Upper lobe of left lung (tissue), 6 donors: ENCODE measurements at regions not wholly inside any gene's neighbourhood (a gene's known extent, or its start where the extent isn't known, plus 50 kb on each side); places are given as distances from the start of the nearest gene placed in this dataset.
"Not testable (repeated sequence)": the region's sequence is repeated elsewhere in the genome, so short reads cannot be mapped to it uniquely, and the experiment has no call there.

Source experiments
- ATAC-seq, 2 donors: fragments of 200-7000 bp; cut with Tn5 transposase; one replicate each; pipeline ENCODE4 v1.9.1; 2022; ENCODE audit warnings: mild to moderate bottlenecking in 2 of 2, moderate library complexity in 2 of 2; ENCODE audit not compliant: low FRiP score in 2 of 2
- DNase-seq, 2 donors: peaks; one replicate each; pipeline ENCODE4 v3.0.0-alpha.2; 2019 to 2020
- H3K27ac ChIP-seq, 4 donors: fragments of 200-600 bp; sonication (generic); one replicate each; pipeline ENCODE4 v1.5.1; 2016 to 2019
- H3K27me3 ChIP-seq, 4 donors: fragments of 200-600 bp; sonication (generic); one replicate each; pipeline ENCODE4 v1.5.1; 2017 to 2019
- H3K36me3 ChIP-seq, 4 donors: fragments of 200-600 bp; sonication (generic); one replicate each; pipeline ENCODE4 v1.5.1; 2016 to 2019
- H3K4me1 ChIP-seq, 4 donors: fragments of 200-600 bp; sonication (generic); one replicate each; pipeline ENCODE4 v1.5.1; 2018 to 2019
- H3K4me3 ChIP-seq, 4 donors: fragments of 200-600 bp; sonication (generic); one replicate each; pipeline ENCODE4 v1.5.1; 2017 to 2019; ENCODE audit warnings: mild to moderate bottlenecking in 2 of 4, moderate library complexity in 1 of 4
- H3K9me3 ChIP-seq, 4 donors: fragments of 200-600 bp; sonication (generic); one replicate each; pipeline ENCODE4 v1.5.1; 2018 to 2019
- CTCF ChIP-seq, 6 experiments: fragments of 450-650 bp in 4 of 6; fragments of 200-600 bp in 2 of 6; sonication (generic) in 2 of 6; IDR thresholded peaks; one replicate each; pipeline ENCODE4 v1.5.1; 2016 to 2019; ENCODE audit warnings: antibody characterized with exemption in 6 of 6
- EP300 ChIP-seq, 4 donors: sonication (generic); formaldehyde crosslinking; IDR thresholded peaks; one replicate each; pipeline ENCODE4 v1.5.1; 2017; ENCODE audit warnings: antibody characterized with exemption in 4 of 4, control low read depth in 2 of 4
- POLR2A ChIP-seq, 4 donors: fragments of 450-650 bp; IDR thresholded peaks; one replicate each; pipeline ENCODE4 v1.5.1; 2016 to 2017; ENCODE audit warnings: antibody characterized with exemption in 4 of 4, mild to moderate bottlenecking in 2 of 4
- POLR2AphosphoS5 ChIP-seq, 2 donors: sonication (generic); formaldehyde crosslinking; IDR thresholded peaks; one replicate each; pipeline ENCODE4 v1.5.1; 2017; ENCODE audit warnings: antibody characterized with exemption in 2 of 2
- WGBS, 2 donors: methylation state at CpG; one replicate each; pipeline ENCODE4 v1.1.5; 2017 to 2018; 5-methylcytosine and 5-hydroxymethylcytosine counted together
- donor health status: DM: no; HTN: no; CAD: no; lungs with moderate emphysema.
- donor health status: DM: no; HTN: yes; CAD: no; lungs with severe emphysema.

GRCh38 chr12:114491916-114492315 is 86.0 kb upstream of the TBX5 start:
- DNase-seq (no peak), ATAC-seq (no peak)
- H3K27ac ChIP-seq = no peak overlapping the region
- no peaks in the 10 kb centered on the region for H3K27me3 ChIP-seq
- WGBS, 2 donors = 31 to 42% methylated on average over 3 of the region's 3 CpGs
- no peak overlapping the region for H3K4me3 ChIP-seq
- H3K9me3 ChIP-seq = no peaks in the 10 kb centered on the region
- no peak for TF ChIP-seq CTCF (IDR thresholded peaks at IDR 0.05)
- no peak for TF ChIP-seq POLR2AphosphoS5 (IDR thresholded peaks at IDR 0.05)
- TF ChIP-seq EP300 (IDR thresholded peaks at IDR 0.05) = no peak
- no peak for TF ChIP-seq POLR2A (IDR thresholded peaks at IDR 0.05)
- no peaks in the 10 kb centered on the region for H3K4me1 ChIP-seq
- H3K36me3 ChIP-seq = no peaks in the 10 kb centered on the region

GRCh38 chr12:114484822-114485459 is 79.0 kb upstream of the TBX5 start:
- not testable (repeated sequence) for H3K4me3 ChIP-seq, H3K27ac ChIP-seq, ATAC-seq, H3K36me3 ChIP-seq, H3K9me3 ChIP-seq
- Histone ChIP-seq H3K4me1 (peaks cover 0 to 12% (median 7%) of the 10 kb centered on the region in 4 donors), H3K27me3 (peaks cover 0 to 12% (median 5%) of the 10 kb centered on the region in 4 donors)
- 95% methylated on average over 13 to 42 of the region's 45 CpGs for WGBS, 2 donors
- peak in 1 of 2 donors; percentile 76 for DNase-seq

- Histone ChIP-seq H3K27ac (no peak overlapping the region), H3K36me3 (no peaks in the 10 kb centered on the region), H3K27me3 (peaks cover 0 to 15% (median 5%) of the 10 kb centered on the region in 4 donors), H3K9me3 (no peaks in the 10 kb centered on the region), H3K4me1 (peaks cover 0 to 16% (median 7%) of the 10 kb centered on the region in 4 donors), H3K4me3 (no peak overlapping the region)
- WGBS, 2 donors = 45% methylated on average over 3 of the region's 3 CpGs
- no peak for ATAC-seq
- TF ChIP-seq POLR2A (IDR thresholded peaks at IDR 0.05) (no peak), EP300 (IDR thresholded peaks at IDR 0.05) (no peak), CTCF (IDR thresholded peaks at IDR 0.05) (no peak), POLR2AphosphoS5 (IDR thresholded peaks at IDR 0.05) (no peak)
- DNase-seq = no peak
These were observed 78.1 kb upstream of the TBX5 start for GRCh38 chr12:114483996-114484395.

- peaks cover 0 to 16% (median 7%) of the 10 kb centered on the region in 4 donors for H3K4me1 ChIP-seq
- ATAC-seq = peak in 1 of 2 donors; percentile 34
- peak overlapping the region in 3 of 4 donors; percentile 27 to 71 (median 61) for H3K27ac ChIP-seq
- DNase-seq = no peak
- peak overlapping the region in 3 of 4 donors; percentile 29 to 46 (median 41) for H3K4me3 ChIP-seq
- peaks cover 0 to 24% (median 5%) of the 10 kb centered on the region in 4 donors for H3K27me3 ChIP-seq
- H3K36me3 ChIP-seq = no peaks in the 10 kb centered on the region
- no peaks in the 10 kb centered on the region for H3K9me3 ChIP-seq
- WGBS, 2 donors = 3 to 13% methylated on average over 6 of the region's 6 CpGs
- no peak for TF ChIP-seq CTCF (IDR thresholded peaks at IDR 0.05)
- no peak for TF ChIP-seq EP300 (IDR thresholded peaks at IDR 0.05)
- TF ChIP-seq POLR2AphosphoS5 (IDR thresholded peaks at IDR 0.05) = no peak
- no peak for TF ChIP-seq POLR2A (IDR thresholded peaks at IDR 0.05)
These were observed 75.2 kb upstream of the TBX5 start for GRCh38 chr12:114481200-114481535.

GRCh38 chr12:114480337-114481199 is 74.6 kb upstream of the TBX5 start:
- TF ChIP-seq POLR2A (IDR thresholded peaks at IDR 0.05) = no peak
- no peak for TF ChIP-seq POLR2AphosphoS5 (IDR thresholded peaks at IDR 0.05)
- no peak for TF ChIP-seq CTCF (IDR thresholded peaks at IDR 0.05)
- TF ChIP-seq EP300 (IDR thresholded peaks at IDR 0.05) = no peak
- peaks cover 0 to 24% (median 5%) of the 10 kb centered on the region in 4 donors for H3K27me3 ChIP-seq
- no peaks in the 10 kb centered on the region for H3K36me3 ChIP-seq
- ATAC-seq (peak in 1 of 2 donors; percentile 46), DNase-seq (peak in 1 of 2 donors; percentile 33)
- WGBS, 2 donors = 6 to 7% methylated on average over 21 to 34 of the region's 34 CpGs
- H3K27ac ChIP-seq = peak overlapping the region; percentile 61 to 79 (median 69)
- H3K9me3 ChIP-seq = no peaks in the 10 kb centered on the region
- peaks cover 0 to 16% (median 7%) of the 10 kb centered on the region in 4 donors for H3K4me1 ChIP-seq
- H3K4me3 ChIP-seq = peak overlapping the region in 3 of 4 donors; percentile 29 to 46 (median 41)
